Body of pancreas (tissue), 4 donors: ENCODE measurements at regions not wholly inside any gene's neighbourhood (a gene's known extent, or its start where the extent isn't known, plus 50 kb on each side); places are given as distances from the start of the nearest gene placed in this dataset.

ENCODE experiments used
- POLR2A ChIP-seq, 3 donors: fragments of 450-650 bp; IDR thresholded peaks; one replicate each; pipeline ENCODE4 v1.6.1; 2016; ENCODE audit warnings: antibody characterized with exemption in 3 of 3, mild to moderate bottlenecking in 2 of 3
- TF ChIP-seq, protein P1 (sequence below), 7 experiments: fragments of 450-650 bp in 4 of 7; fragments of 200-600 bp in 3 of 7; sonication (generic) in 3 of 7; IDR thresholded peaks; one replicate each; pipeline ENCODE4 v1.5.1; 2016 to 2019; ENCODE audit warnings: antibody characterized with exemption in 7 of 7

DNA sequence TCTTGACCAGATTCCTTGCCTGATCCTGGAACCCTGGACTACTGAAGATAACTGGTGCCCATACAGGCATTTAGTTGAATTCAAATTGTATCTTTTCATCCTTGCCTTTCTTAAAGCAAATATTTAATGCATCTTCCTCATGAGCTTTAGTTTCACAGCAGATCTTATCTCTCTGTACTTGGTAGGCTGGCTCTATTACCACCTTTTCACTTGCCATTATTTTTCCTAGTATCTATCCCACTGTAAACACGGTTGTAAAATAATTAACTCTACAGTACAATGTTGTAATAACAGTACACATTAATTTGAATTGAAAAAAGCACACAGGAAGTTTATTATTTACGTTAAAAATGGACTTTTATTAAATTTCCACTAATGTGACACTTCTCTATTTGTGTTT lies 1286.9 kb downstream of the GRIK2 start:
- TF ChIP-seq, protein P1, sequence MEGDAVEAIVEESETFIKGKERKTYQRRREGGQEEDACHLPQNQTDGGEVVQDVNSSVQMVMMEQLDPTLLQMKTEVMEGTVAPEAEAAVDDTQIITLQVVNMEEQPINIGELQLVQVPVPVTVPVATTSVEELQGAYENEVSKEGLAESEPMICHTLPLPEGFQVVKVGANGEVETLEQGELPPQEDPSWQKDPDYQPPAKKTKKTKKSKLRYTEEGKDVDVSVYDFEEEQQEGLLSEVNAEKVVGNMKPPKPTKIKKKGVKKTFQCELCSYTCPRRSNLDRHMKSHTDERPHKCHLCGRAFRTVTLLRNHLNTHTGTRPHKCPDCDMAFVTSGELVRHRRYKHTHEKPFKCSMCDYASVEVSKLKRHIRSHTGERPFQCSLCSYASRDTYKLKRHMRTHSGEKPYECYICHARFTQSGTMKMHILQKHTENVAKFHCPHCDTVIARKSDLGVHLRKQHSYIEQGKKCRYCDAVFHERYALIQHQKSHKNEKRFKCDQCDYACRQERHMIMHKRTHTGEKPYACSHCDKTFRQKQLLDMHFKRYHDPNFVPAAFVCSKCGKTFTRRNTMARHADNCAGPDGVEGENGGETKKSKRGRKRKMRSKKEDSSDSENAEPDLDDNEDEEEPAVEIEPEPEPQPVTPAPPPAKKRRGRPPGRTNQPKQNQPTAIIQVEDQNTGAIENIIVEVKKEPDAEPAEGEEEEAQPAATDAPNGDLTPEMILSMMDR (IDR thresholded peaks at IDR 0.05): no peak
- TF ChIP-seq POLR2A (IDR thresholded peaks at IDR 0.05): no peak
